GM12892 (cell line): ENCODE measurements at regions not wholly inside any gene's neighbourhood (a gene's known extent, or its start where the extent isn't known, plus 50 kb on each side); places are given as distances from the start of the nearest gene placed in this dataset.

Experiments
- POLR2A ChIP-seq: IDR thresholded peaks from 2 replicates; pipeline ENCODE4 v1.6.1; 2011; ENCODE audit warnings: low read depth, low read length, control low read depth
- POLR2AphosphoS5 ChIP-seq: IDR thresholded peaks from 2 replicates; pipeline ENCODE4 v1.6.1; 2011; ENCODE audit warnings: low read depth, low read length, control low read depth

DNA sequence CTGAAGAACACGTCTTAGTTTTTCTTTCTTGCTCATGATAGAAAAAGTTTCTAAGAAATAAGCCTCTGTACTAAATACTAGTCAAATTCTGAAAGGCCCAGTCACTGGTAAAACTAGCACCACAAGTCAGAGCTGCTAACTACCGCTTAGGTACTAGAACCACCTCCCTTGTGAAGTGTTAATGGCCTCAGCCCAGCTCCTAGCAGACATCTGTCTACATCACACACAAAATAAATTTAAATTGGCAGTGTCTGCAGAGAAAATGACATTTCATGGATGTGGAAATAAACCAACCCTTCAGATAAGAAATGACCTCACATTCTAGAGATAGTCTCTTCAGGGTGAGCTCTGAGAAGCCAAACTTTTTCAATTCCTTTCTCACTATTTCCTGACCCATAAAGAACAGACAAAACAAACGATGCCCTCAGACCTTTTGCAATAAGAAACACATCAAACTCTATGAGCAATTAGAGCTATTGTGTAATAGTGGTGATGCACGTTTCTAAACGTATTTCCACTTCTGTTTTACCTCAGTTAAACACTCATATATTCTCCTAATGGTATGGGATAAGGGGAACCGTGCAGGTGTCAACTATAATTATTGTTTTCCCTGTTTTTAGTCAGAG lies 70.3 kb upstream of the DSG1 start:
- TF ChIP-seq POLR2A (no peak), POLR2AphosphoS5 (no peak)
